ENCODE measurements at regions not wholly inside any gene's neighbourhood (a gene's known extent, or its start where the extent isn't known, plus 50 kb on each side); places are given as distances from the start of the nearest gene placed in this dataset.
"Not testable (repeated sequence)": the region's sequence is repeated elsewhere in the genome, so short reads cannot be mapped to it uniquely, and the experiment has no call there.

GRCh38 chr12:43241986-43242385 is 310.0 kb downstream of the ADAMTS20 start:
- no peak for DNase-seq (ENCODE audit: low spot score in 2 of 2)
- TF ChIP-seq, protein P1, sequence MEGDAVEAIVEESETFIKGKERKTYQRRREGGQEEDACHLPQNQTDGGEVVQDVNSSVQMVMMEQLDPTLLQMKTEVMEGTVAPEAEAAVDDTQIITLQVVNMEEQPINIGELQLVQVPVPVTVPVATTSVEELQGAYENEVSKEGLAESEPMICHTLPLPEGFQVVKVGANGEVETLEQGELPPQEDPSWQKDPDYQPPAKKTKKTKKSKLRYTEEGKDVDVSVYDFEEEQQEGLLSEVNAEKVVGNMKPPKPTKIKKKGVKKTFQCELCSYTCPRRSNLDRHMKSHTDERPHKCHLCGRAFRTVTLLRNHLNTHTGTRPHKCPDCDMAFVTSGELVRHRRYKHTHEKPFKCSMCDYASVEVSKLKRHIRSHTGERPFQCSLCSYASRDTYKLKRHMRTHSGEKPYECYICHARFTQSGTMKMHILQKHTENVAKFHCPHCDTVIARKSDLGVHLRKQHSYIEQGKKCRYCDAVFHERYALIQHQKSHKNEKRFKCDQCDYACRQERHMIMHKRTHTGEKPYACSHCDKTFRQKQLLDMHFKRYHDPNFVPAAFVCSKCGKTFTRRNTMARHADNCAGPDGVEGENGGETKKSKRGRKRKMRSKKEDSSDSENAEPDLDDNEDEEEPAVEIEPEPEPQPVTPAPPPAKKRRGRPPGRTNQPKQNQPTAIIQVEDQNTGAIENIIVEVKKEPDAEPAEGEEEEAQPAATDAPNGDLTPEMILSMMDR (IDR thresholded peaks at IDR 0.05), result no peak
- TF ChIP-seq POLR2A (IDR thresholded peaks at IDR 0.05), result no peak
- 61 to 69% methylated on average over 2 of the region's 2 CpGs for WGBS, 2 donors
- H3K4me3 ChIP-seq (ENCODE audit: low read depth, poor library complexity, severe bottlenecking), result no peak overlapping the region
- intact Hi-C loops (cut with DNase I; ENCODE audit: low total_unique reads), result no loop called here

DNA sequence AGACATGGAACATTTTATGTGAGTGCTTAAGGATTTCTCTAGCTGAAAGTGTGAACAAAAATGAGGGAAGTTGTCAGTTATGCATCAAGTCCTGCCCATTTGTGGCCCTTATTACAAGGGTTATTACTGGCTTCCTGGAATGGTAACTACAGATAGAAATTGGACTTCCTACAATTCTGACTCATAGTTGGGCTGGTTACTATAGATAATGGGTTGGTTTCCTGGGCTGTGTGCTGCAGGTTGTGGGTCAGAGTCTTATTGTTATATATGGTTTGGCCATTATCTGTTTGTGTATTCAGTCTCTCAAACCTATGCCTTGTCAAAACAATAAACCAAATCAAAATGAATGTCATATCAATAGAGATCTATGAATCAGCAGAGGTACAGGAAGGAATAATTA is 313.7 kb downstream of the ADAMTS20 start:
- intact Hi-C loops (cut with DNase I; ENCODE audit: low total_unique reads), result no loop called here
- no peak for DNase-seq (ENCODE audit: low spot score in 2 of 2)
- TF ChIP-seq, protein P1 (IDR thresholded peaks at IDR 0.05), result no peak
- TF ChIP-seq POLR2A (IDR thresholded peaks at IDR 0.05), result no peak
- H3K4me3 ChIP-seq (ENCODE audit: low read depth, poor library complexity, severe bottlenecking), result no peak overlapping the region

- intact Hi-C loops (cut with DNase I; ENCODE audit: low total_unique reads), result no loop called here
- H3K4me3 ChIP-seq (ENCODE audit: low read depth, poor library complexity, severe bottlenecking), result no peak overlapping the region
- 83 to 86% methylated on average over 3 of the region's 3 CpGs for WGBS, 2 donors
Observed at GRCh38 chr12:43237238-43237879, 314.6 kb downstream of the ADAMTS20 start.

GRCh38 chr12:43235721-43236120 is 316.3 kb downstream of the ADAMTS20 start:
- DNase-seq (ENCODE audit: low spot score in 2 of 2), result no peak
- WGBS, 2 donors, result 87 to 98% methylated on average over 1 of the region's 1 CpG
- no peak for TF ChIP-seq POLR2A (IDR thresholded peaks at IDR 0.05)
- TF ChIP-seq, protein P1 (IDR thresholded peaks at IDR 0.05), result no peak
- intact Hi-C loops (cut with DNase I; ENCODE audit: low total_unique reads), result no loop called here
- H3K4me3 ChIP-seq (ENCODE audit: low read depth, poor library complexity, severe bottlenecking), result no peak overlapping the region

More at GRCh38 chr12:43237238-43237879, 314.6 kb downstream of the ADAMTS20 start:
- DNase-seq (ENCODE audit: low spot score in 2 of 2), result no peak
- TF ChIP-seq, protein P1 (IDR thresholded peaks at IDR 0.05), result no peak
- no peak for TF ChIP-seq POLR2A (IDR thresholded peaks at IDR 0.05)

- 94 to 96% methylated on average over 2 of the region's 2 CpGs for WGBS, 2 donors
- H3K4me3 ChIP-seq (ENCODE audit: low read depth, poor library complexity, severe bottlenecking), result no peak overlapping the region
- no peak for TF ChIP-seq POLR2A (IDR thresholded peaks at IDR 0.05)
- TF ChIP-seq, protein P1 (IDR thresholded peaks at IDR 0.05), result no peak
- intact Hi-C loops (cut with DNase I; ENCODE audit: low total_unique reads), result no loop called here
- no peak for DNase-seq (ENCODE audit: low spot score in 2 of 2)
Observed at GRCh38 chr12:43233861-43234260, 318.1 kb downstream of the ADAMTS20 start.

DNA sequence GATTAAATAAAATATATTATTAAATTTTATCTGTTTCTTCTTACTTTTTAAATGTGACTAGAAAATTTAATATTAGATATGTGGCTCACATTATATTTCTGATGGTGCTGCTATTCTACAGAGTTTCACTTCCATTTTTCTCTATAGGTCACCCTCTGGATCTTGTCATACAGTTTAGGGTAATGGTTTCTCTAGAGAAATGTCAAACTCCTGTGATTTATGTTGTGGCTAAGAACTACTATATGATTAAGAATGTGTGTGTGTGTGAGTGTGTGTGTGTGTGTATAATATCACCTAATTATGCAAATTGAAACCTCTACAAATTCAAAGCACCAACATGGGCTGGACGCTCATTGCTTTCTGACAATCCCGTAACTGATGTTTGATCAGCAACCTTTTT is 325.9 kb downstream of the ADAMTS20 start:
- no peak for TF ChIP-seq POLR2A (IDR thresholded peaks at IDR 0.05)
- TF ChIP-seq, protein P1 (IDR thresholded peaks at IDR 0.05), result no peak
- H3K4me3 ChIP-seq (ENCODE audit: low read depth, poor library complexity, severe bottlenecking), result no peak overlapping the region
- WGBS, 2 donors, result 93 to 95% methylated on average over 2 of the region's 2 CpGs
- intact Hi-C loops (cut with DNase I; ENCODE audit: low total_unique reads), result no loop called here
- DNase-seq (ENCODE audit: low spot score in 2 of 2), result no peak

GRCh38 chr12:43224190-43224805 is 327.7 kb downstream of the ADAMTS20 start:
- intact Hi-C loops (cut with DNase I; ENCODE audit: low total_unique reads); DNase-seq (ENCODE audit: low spot score in 2 of 2); H3K4me3 ChIP-seq (ENCODE audit: low read depth, poor library complexity, severe bottlenecking): not testable (repeated sequence)
- WGBS, 2 donors, result 92 to 97% methylated on average over 23 to 28 of the region's 36 CpGs
